Neural progenitor cell (in vitro differentiated cells): ENCODE measurements at regions not wholly inside any gene's neighbourhood (a gene's known extent, or its start where the extent isn't known, plus 50 kb on each side); places are given as distances from the start of the nearest gene placed in this dataset.
"Not testable (repeated sequence)": the region's sequence is repeated elsewhere in the genome, so short reads cannot be mapped to it uniquely, and the experiment has no call there.

Source experiments
- DNase-seq: peaks from one replicate; pipeline ENCODE4 v3.0.0-alpha.2; 2016; ENCODE audit warnings: low spot score
- H2AFZ ChIP-seq: fragments of 200-600 bp; sonication (generic); replicated peaks from 2 replicates; pipeline ENCODE4 v1.6.1; 2016; ENCODE audit warnings: antibody characterized with exemption
- H3F3A ChIP-seq: fragments of 200-600 bp; sonication (generic); 2 replicates; pipeline ENCODE4 v1.6.1; 2016; ENCODE audit warnings: antibody characterized with exemption, low read depth
- H3K27ac ChIP-seq: fragments of 200-600 bp; sonication (generic); 2 replicates; pipeline ENCODE4 v1.5.1; 2016; ENCODE audit warnings: mild to moderate bottlenecking
- H3K27me3 ChIP-seq: fragments of 200-600 bp; sonication (generic); 2 replicates; pipeline ENCODE4 v1.6.1; 2016; ENCODE audit warnings: mild to moderate bottlenecking, moderate library complexity
- H3K36me3 ChIP-seq: fragments of 200-600 bp; sonication (generic); 2 replicates; pipeline ENCODE4 v1.5.1; 2016
- H3K4me1 ChIP-seq: fragments of 200-600 bp; sonication (generic); 2 replicates; pipeline ENCODE4 v1.6.1; 2016; ENCODE audit warnings: mixed run types
- H3K4me2 ChIP-seq: fragments of 200-600 bp; sonication (generic); 2 replicates; pipeline ENCODE4 v1.6.1; 2016
- H3K4me3 ChIP-seq: fragments of 200-600 bp; sonication (generic); 2 replicates; pipeline ENCODE4 v1.5.1; 2016
- H3K79me2 ChIP-seq: fragments of 200-600 bp; sonication (generic); 2 replicates; pipeline ENCODE4 v1.6.1; 2016; ENCODE audit warnings: low read depth
- H3K9ac ChIP-seq: fragments of 200-600 bp; sonication (generic); 2 replicates; pipeline ENCODE4 v1.6.1; 2016
- H3K9me3 ChIP-seq: fragments of 200-600 bp; sonication (generic); 2 replicates; pipeline ENCODE4 v1.5.1; 2016; ENCODE audit warnings: low read depth
- H4K20me1 ChIP-seq: fragments of 200-600 bp; sonication (generic); 2 replicates; pipeline ENCODE4 v1.6.1; 2016; ENCODE audit warnings: low read depth
- H3K27ac Mint-ChIP-seq: 3 replicates; pipeline ENCODE4 v1.8.0; 2021; ENCODE audit warnings: mixed read lengths
- H3K27me3 Mint-ChIP-seq: 2 replicates; pipeline ENCODE4 v1.8.0; 2022; ENCODE audit warnings: low read depth, mild to moderate bottlenecking, inconsistent platforms, moderate library complexity, mixed read lengths; ENCODE audit not compliant: insufficient read depth
- H3K36me3 Mint-ChIP-seq: 3 replicates; pipeline ENCODE4 v1.8.0; 2021; ENCODE audit warnings: mixed read lengths
- H3K4me1 Mint-ChIP-seq: 3 replicates; pipeline ENCODE4 v1.8.0; 2021; ENCODE audit warnings: mixed read lengths
- H3K4me3 Mint-ChIP-seq: 3 replicates; pipeline ENCODE4 v1.8.0; 2021; ENCODE audit warnings: mild to moderate bottlenecking, moderate library complexity, mixed read lengths
- H3K9me3 Mint-ChIP-seq: 3 replicates; pipeline ENCODE4 v1.8.0; 2020; ENCODE audit warnings: mixed read lengths
- EZH2 ChIP-seq: fragments of 200-600 bp; sonication (generic); IDR thresholded peaks from 2 replicates; pipeline ENCODE4 v1.6.1; 2017; ENCODE audit warnings: antibody characterized with exemption, mild to moderate bottlenecking, moderate library complexity
- EZH2phosphoT487 ChIP-seq: fragments of 200-600 bp; sonication (generic); IDR thresholded peaks from 2 replicates; pipeline ENCODE4 v1.6.1; 2017; ENCODE audit warnings: antibody characterized with exemption
- TF ChIP-seq, protein P1 (sequence below): fragments of 200-600 bp; sonication (generic); IDR thresholded peaks from 2 replicates; pipeline ENCODE4 v1.5.1; 2017; ENCODE audit warnings: antibody characterized with exemption, mild to moderate bottlenecking

DNA sequence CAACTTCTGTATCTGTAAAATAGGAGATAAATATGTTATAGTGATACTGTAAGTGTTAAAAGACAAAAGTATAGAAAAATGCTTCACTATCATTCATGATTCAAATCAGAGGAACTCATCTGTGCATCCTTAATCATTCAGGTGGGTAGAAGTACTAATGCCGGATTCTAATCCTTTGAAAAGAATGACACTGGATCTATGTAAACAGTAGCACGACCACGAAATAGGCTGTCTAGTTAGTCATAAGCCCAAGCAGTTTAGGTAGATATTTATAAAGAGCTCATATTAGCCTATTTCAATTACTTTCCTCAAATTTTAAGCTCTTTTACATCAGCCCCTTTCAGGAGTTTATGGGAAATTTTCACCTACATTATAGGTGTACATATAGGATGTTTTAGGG is 437.9 kb downstream of the SOX2 start:
- Histone ChIP-seq H3K27me3 (no peaks in the 10 kb centered on the region), H4K20me1 (no peaks in the 10 kb centered on the region), H3F3A (no peaks in the 10 kb centered on the region), H3K36me3 (no peaks in the 10 kb centered on the region), H2AFZ (no peak overlapping the region), H3K27ac (no peak overlapping the region), H3K4me1 (no peaks in the 10 kb centered on the region), H3K9me3 (peaks cover 10% of the 10 kb centered on the region), H3K4me2 (no peak overlapping the region), H3K9ac (no peak overlapping the region), H3K4me3 (no peak overlapping the region), H3K79me2 (no peaks in the 10 kb centered on the region)
- H3K36me3 Mint-ChIP-seq, result peaks cover 8% of the 10 kb centered on the region
- TF ChIP-seq, protein P1, sequence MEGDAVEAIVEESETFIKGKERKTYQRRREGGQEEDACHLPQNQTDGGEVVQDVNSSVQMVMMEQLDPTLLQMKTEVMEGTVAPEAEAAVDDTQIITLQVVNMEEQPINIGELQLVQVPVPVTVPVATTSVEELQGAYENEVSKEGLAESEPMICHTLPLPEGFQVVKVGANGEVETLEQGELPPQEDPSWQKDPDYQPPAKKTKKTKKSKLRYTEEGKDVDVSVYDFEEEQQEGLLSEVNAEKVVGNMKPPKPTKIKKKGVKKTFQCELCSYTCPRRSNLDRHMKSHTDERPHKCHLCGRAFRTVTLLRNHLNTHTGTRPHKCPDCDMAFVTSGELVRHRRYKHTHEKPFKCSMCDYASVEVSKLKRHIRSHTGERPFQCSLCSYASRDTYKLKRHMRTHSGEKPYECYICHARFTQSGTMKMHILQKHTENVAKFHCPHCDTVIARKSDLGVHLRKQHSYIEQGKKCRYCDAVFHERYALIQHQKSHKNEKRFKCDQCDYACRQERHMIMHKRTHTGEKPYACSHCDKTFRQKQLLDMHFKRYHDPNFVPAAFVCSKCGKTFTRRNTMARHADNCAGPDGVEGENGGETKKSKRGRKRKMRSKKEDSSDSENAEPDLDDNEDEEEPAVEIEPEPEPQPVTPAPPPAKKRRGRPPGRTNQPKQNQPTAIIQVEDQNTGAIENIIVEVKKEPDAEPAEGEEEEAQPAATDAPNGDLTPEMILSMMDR, result no peak
- TF ChIP-seq EZH2 (no peak), EZH2phosphoT487 (no peak)
- peaks cover 2% of the 10 kb centered on the region for H3K27me3 Mint-ChIP-seq
- H3K4me1 Mint-ChIP-seq, result peaks cover 2% of the 10 kb centered on the region
- peaks cover 44% of the 10 kb centered on the region for H3K9me3 Mint-ChIP-seq
- no peak for DNase-seq
- no peak overlapping the region for H3K4me3 Mint-ChIP-seq
- no peak overlapping the region for H3K27ac Mint-ChIP-seq

DNA sequence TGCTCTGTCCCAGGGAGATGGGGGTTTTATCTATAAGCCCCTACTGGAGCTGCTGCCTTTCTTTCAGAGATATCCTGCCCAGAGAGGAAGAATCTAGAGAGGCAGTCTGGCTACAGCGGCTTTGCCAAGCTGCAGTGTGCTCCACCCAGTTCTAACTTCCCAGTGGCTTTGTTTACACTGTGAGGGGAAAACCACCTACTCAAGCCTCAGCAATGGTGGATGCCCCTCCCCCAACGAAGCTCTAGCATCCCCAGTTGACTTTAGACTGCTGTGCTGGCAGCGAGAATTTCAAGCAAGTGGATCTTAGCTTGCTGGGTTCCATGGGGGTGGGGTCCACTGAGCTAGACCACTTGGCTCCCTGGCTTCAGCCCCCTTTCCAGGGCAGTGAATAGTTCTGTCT is 444.6 kb downstream of the SOX2 start:
- H3K9me3 ChIP-seq, H3K27ac ChIP-seq, H3K4me1 Mint-ChIP-seq, H3K4me3 Mint-ChIP-seq, H3K4me2 ChIP-seq, H3K36me3 Mint-ChIP-seq, DNase-seq, H3K79me2 ChIP-seq, H3K4me3 ChIP-seq, H3K9ac ChIP-seq, H3K27me3 ChIP-seq, H3K27ac Mint-ChIP-seq, H3K36me3 ChIP-seq, H3K27me3 Mint-ChIP-seq, H3F3A ChIP-seq, H4K20me1 ChIP-seq: not testable (repeated sequence)
- peaks cover 32% of the 10 kb centered on the region for H3K9me3 Mint-ChIP-seq
- Histone ChIP-seq H2AFZ (peak overlapping the region; percentile 31), H3K4me1 (peaks cover 15% of the 10 kb centered on the region)

DNA sequence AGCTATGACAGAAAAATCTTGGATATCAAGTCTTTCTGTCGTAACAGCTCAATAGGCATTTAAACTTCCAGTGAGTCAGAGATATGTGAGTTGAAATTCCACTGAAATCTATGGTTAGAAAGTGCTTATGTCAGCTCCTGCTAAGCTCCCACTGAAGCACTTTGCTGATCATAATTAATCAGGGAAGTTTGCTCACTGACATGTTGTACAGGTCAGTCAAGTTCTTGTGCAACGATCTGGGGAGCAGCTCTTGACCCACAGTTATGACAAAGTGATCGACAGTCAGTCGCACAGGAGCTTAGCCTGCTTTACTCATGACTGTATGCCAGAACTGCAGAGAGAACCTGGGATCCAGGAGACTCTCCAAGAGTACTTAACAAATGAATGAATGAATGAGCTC is 453.5 kb downstream of the SOX2 start:
- no peaks in the 10 kb centered on the region for H3K36me3 Mint-ChIP-seq
- no peak overlapping the region for H3K4me3 ChIP-seq
- H2AFZ ChIP-seq, result no peak overlapping the region
- no peak for DNase-seq
- H3K4me3 Mint-ChIP-seq, result no peak overlapping the region
- no peak overlapping the region for H3K27ac ChIP-seq
- TF ChIP-seq EZH2phosphoT487 (no peak), EZH2 (no peak)
- TF ChIP-seq, protein P1, result no peak
- no peaks in the 10 kb centered on the region for H3K9me3 Mint-ChIP-seq
- H3F3A ChIP-seq, result no peaks in the 10 kb centered on the region
- no peak overlapping the region for H3K9ac ChIP-seq
- H3K27me3 Mint-ChIP-seq, result peaks cover 3% of the 10 kb centered on the region
- no peaks in the 10 kb centered on the region for H3K36me3 ChIP-seq
- peaks cover 6% of the 10 kb centered on the region for H3K4me1 ChIP-seq
- H3K4me1 Mint-ChIP-seq, result peaks cover 6% of the 10 kb centered on the region
- no peaks in the 10 kb centered on the region for H4K20me1 ChIP-seq
- H3K79me2 ChIP-seq, result no peaks in the 10 kb centered on the region
- peak overlapping the region; percentile 36 for H3K27ac Mint-ChIP-seq
- no peak overlapping the region for H3K4me2 ChIP-seq
- H3K9me3 ChIP-seq, result no peaks in the 10 kb centered on the region
- H3K27me3 ChIP-seq, result no peaks in the 10 kb centered on the region

DNA sequence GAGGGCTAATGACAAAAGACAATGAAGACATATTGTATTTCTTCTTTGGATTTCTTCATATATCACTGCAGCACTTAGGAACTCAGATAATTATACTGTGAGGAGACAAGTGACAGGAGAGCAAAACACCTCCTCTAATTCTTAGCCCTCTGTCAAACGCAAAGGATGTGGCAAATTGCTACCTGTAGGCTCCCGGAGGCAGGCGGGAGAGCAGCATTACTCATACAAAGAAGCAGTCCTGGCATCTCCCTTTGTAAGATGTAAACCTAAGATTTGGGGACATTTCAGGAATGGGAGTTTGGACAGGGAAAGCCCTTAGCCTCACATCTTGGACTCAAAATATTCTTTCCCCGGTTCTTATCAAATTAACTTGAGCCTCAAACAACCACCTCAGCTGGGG is 460.8 kb downstream of the SOX2 start:
- Mint-ChIP-seq H3K36me3 (no peaks in the 10 kb centered on the region), H3K9me3 (peaks cover 2% of the 10 kb centered on the region), H3K27ac (no peak overlapping the region), H3K4me3 (no peak overlapping the region), H3K27me3 (no peaks in the 10 kb centered on the region), H3K4me1 (peaks cover 7% of the 10 kb centered on the region)
- no peaks in the 10 kb centered on the region for H4K20me1 ChIP-seq
- H3K27me3 ChIP-seq, result no peaks in the 10 kb centered on the region
- DNase-seq, result peak; percentile 17
- peak overlapping the region; percentile 43 for H2AFZ ChIP-seq
- no peaks in the 10 kb centered on the region for H3F3A ChIP-seq
- no peaks in the 10 kb centered on the region for H3K9me3 ChIP-seq
- no peak overlapping the region for H3K27ac ChIP-seq
- H3K4me1 ChIP-seq, result peaks cover 4% of the 10 kb centered on the region
- H3K4me2 ChIP-seq, result no peak overlapping the region
- H3K79me2 ChIP-seq, result no peaks in the 10 kb centered on the region
- H3K4me3 ChIP-seq, result no peak overlapping the region
- no peak overlapping the region for H3K9ac ChIP-seq
- no peaks in the 10 kb centered on the region for H3K36me3 ChIP-seq
- TF ChIP-seq, protein P1, result no peak
- TF ChIP-seq EZH2 (no peak), EZH2phosphoT487 (no peak)
